ENCODE measurements at regions not wholly inside any gene's neighbourhood (a gene's known extent, or its start where the extent isn't known, plus 50 kb on each side); places are given as distances from the start of the nearest gene placed in this dataset.

- H3K4me3 ChIP-seq (ENCODE audit: low read depth, low read length), result no peak overlapping the region
- TF ChIP-seq, protein P1, sequence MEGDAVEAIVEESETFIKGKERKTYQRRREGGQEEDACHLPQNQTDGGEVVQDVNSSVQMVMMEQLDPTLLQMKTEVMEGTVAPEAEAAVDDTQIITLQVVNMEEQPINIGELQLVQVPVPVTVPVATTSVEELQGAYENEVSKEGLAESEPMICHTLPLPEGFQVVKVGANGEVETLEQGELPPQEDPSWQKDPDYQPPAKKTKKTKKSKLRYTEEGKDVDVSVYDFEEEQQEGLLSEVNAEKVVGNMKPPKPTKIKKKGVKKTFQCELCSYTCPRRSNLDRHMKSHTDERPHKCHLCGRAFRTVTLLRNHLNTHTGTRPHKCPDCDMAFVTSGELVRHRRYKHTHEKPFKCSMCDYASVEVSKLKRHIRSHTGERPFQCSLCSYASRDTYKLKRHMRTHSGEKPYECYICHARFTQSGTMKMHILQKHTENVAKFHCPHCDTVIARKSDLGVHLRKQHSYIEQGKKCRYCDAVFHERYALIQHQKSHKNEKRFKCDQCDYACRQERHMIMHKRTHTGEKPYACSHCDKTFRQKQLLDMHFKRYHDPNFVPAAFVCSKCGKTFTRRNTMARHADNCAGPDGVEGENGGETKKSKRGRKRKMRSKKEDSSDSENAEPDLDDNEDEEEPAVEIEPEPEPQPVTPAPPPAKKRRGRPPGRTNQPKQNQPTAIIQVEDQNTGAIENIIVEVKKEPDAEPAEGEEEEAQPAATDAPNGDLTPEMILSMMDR (IDR thresholded peaks at IDR 0.05; ENCODE audit: insufficient read depth, low read depth, low read length), result no peak
- DNase-seq (ENCODE audit: low read depth), result no peak
Observed at GRCh38 chr3:187946981-187947380, 201.7 kb upstream of the BCL6 start.

DNA sequence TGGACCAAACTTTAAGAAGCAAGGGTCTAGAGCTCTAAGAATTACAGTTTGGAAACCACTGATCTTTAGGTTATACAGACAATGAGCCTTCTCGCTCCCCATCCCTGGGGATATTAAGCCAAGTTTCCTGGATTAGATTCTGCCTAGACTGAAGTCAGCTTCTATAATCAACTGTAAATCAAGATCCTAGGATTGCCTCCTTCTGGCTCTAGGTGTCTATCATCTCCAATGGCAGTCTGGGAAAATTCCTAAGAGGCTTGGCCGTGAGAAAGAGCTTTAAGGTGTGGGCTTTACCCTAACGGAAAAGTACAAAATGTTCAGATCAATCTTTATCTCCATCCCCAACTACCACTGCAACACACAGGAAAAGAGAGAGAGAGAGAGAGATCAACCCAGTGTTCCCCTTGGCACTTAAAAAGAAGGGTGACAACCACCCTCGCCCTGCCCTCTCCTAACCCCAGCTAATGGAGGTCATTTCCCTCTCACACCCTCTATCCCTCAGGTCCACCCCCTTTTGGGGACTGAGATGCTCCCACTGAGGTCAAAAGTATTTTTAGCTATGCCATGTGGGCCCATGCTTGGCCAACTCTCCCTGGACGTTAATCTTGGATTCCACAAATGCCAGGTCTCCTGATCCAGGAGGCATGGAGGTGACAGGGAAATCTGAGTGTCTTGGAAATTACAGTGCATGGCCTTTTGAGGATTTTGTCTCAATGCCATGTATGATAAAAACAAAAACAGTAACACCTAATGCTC lies 202.8 kb upstream of the BCL6 start:
- TF ChIP-seq, protein P1 (IDR thresholded peaks at IDR 0.05; ENCODE audit: insufficient read depth, low read depth, low read length), result no peak
- no peak overlapping the region for H3K4me3 ChIP-seq (ENCODE audit: low read depth, low read length)
- no peak for DNase-seq (ENCODE audit: low read depth)

GRCh38 chr3:187949093-187949820 lies 204.0 kb upstream of the BCL6 start:
- no peak for DNase-seq (ENCODE audit: low read depth)
- TF ChIP-seq, protein P1 (IDR thresholded peaks at IDR 0.05; ENCODE audit: insufficient read depth, low read depth, low read length), result no peak
- H3K4me3 ChIP-seq (ENCODE audit: low read depth, low read length), result no peak overlapping the region

DNA sequence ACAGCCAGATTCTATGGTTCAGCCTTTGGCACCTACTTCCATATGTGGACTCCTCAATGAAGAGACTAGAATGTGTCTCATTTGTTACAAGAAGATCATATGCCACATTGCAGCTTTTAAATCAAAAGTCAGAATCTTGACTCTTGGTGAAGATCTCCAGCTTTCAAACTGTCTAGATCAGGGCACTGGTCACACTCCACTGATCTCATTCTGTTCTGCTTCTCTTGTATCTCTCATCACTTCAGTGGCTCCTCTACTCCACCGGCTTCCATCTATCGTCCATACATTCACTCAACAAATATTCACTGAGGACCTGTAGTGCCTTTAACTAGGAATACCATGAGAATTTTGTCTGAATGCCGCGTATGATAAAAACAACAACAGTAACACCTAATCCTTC lies 203.3 kb upstream of the LPP start:
- DNase-seq (ENCODE audit: low read depth), result no peak
- TF ChIP-seq, protein P1 (IDR thresholded peaks at IDR 0.05; ENCODE audit: insufficient read depth, low read depth, low read length), result no peak
- H3K4me3 ChIP-seq (ENCODE audit: low read depth, low read length), result no peak overlapping the region

DNA sequence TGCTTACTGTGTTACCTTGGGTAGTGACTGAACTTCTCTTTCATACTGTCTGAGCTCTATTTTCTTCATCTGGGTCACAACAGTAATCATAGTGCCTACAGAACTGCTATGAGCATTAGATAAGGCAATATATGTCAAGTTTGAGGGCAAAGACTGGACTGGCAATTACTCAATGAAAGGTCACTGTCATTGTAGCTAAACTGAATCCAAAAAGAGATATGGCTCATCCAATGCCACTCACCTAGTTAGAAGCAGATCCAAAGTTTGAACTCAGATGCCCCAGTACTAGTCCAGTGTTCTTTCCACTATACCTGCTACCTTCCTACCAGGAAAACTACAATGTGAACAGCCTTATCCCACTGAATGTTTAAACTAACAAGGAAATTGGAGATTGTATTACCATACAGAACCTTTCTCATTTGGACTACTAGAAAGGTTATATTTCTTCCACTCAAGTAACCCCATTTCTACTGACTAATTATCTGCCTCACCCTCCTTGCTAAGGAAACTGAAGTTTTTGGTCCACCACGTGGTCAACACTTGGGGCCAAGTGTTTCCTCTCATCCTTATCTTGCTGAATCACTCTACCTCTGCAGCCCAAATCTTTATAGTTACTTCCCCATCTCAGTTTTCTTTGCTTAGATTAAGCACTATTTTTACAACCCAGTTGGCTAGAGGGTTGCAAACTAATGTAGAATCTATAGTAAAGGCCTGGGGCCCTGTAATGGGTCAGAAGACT lies 202.3 kb upstream of the LPP start:
- TF ChIP-seq, protein P1 (IDR thresholded peaks at IDR 0.05; ENCODE audit: insufficient read depth, low read depth, low read length), result no peak

GRCh38 chr3:187952849-187953248 lies 201.1 kb upstream of the LPP start:
- TF ChIP-seq, protein P1 (IDR thresholded peaks at IDR 0.05; ENCODE audit: insufficient read depth, low read depth, low read length), result no peak
- H3K4me3 ChIP-seq (ENCODE audit: low read depth, low read length), result no peak overlapping the region
- DNase-seq (ENCODE audit: low read depth), result no peak

More for the DNA sequence above, 202.3 kb upstream of the LPP start:
- no peak for DNase-seq (ENCODE audit: low read depth)
- no peak overlapping the region for H3K4me3 ChIP-seq (ENCODE audit: low read depth, low read length)

Measured in fibroblast of villous mesenchyme (primary cell).